Hepatocyte (in vitro differentiated cells): ENCODE measurements at regions not wholly inside any gene's neighbourhood (a gene's known extent, or its start where the extent isn't known, plus 50 kb on each side); places are given as distances from the start of the nearest gene placed in this dataset.

Source experiments
- EZH2 ChIP-seq: fragments of 200-600 bp; sonication (generic); IDR thresholded peaks from 2 replicates; pipeline ENCODE4 v1.6.1; 2016; ENCODE audit warnings: antibody characterized with exemption, mild to moderate bottlenecking, borderline replicate concordance
- EZH2phosphoT487 ChIP-seq: fragments of 200-600 bp; sonication (generic); IDR thresholded peaks from one replicate; pipeline ENCODE4 v1.6.1; 2018; ENCODE audit warnings: antibody characterized with exemption, mild to moderate bottlenecking, low read depth, moderate library complexity; ENCODE audit not compliant: unreplicated experiment, severe bottlenecking
- TF ChIP-seq, protein P1 (sequence below): fragments of 200-600 bp; sonication (generic); IDR thresholded peaks from 2 replicates; pipeline ENCODE4 v1.5.1; 2016; ENCODE audit warnings: antibody characterized with exemption, mild to moderate bottlenecking; ENCODE audit not compliant: poor library complexity

DNA sequence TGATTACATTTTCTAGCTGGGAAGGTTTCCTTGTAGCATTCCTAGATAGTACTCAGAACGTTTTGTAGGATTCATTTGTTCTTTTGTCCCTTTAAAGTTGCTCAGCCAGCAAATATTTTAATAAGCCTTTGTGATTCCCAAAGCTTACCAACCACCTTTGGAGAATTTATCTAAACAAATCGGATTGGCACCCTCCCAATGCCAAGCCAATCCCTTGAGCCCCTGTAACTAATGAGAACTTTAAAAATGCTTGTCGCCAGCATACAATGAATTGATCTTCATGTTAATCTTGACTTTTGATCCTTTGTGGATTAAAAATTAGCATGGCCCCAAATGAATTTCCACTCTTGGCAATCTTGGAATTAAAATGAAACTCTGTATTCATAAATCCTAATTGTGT lies 559.5 kb downstream of the UTRN start:
- TF ChIP-seq, protein P1, sequence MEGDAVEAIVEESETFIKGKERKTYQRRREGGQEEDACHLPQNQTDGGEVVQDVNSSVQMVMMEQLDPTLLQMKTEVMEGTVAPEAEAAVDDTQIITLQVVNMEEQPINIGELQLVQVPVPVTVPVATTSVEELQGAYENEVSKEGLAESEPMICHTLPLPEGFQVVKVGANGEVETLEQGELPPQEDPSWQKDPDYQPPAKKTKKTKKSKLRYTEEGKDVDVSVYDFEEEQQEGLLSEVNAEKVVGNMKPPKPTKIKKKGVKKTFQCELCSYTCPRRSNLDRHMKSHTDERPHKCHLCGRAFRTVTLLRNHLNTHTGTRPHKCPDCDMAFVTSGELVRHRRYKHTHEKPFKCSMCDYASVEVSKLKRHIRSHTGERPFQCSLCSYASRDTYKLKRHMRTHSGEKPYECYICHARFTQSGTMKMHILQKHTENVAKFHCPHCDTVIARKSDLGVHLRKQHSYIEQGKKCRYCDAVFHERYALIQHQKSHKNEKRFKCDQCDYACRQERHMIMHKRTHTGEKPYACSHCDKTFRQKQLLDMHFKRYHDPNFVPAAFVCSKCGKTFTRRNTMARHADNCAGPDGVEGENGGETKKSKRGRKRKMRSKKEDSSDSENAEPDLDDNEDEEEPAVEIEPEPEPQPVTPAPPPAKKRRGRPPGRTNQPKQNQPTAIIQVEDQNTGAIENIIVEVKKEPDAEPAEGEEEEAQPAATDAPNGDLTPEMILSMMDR = no peak
- TF ChIP-seq EZH2phosphoT487 (no peak), EZH2 (no peak)
